GM12875 (cell line): ENCODE measurements at regions not wholly inside any gene's neighbourhood (a gene's known extent, or its start where the extent isn't known, plus 50 kb on each side); places are given as distances from the start of the nearest gene placed in this dataset.

Experiments
- H3K4me3 ChIP-seq: one replicate; pipeline ENCODE4 v1.5.1; 2011; ENCODE audit warnings: low read depth, low read length, control low read depth
- TF ChIP-seq, protein P1 (sequence below): IDR thresholded peaks from 2 replicates; pipeline ENCODE4 v1.5.1; 2011; ENCODE audit warnings: low read depth, mild to moderate bottlenecking, control low read depth, inconsistent platforms, low read length, moderate library complexity, borderline replicate concordance; ENCODE audit not compliant: insufficient read depth

DNA sequence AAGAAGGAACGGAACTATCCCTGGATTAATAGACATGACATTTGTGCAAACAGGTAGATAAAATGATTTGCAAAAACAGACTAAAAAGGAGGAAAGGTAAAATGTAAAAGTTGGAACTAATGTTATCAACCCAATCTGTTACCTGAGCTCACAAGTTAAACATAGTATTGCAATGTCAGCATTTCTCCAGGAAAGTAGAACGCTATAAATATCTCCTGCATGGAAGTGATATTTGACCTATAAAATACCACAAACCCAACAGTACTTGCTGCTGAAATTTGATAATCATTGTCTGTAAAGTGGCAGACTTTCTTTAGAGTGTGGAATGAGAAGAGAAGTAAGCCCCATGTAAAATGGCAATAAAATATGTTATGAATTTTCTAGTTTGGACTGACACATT is 1435.7 kb downstream of the LRFN5 start:
- no peak overlapping the region for H3K4me3 ChIP-seq
- TF ChIP-seq, protein P1, sequence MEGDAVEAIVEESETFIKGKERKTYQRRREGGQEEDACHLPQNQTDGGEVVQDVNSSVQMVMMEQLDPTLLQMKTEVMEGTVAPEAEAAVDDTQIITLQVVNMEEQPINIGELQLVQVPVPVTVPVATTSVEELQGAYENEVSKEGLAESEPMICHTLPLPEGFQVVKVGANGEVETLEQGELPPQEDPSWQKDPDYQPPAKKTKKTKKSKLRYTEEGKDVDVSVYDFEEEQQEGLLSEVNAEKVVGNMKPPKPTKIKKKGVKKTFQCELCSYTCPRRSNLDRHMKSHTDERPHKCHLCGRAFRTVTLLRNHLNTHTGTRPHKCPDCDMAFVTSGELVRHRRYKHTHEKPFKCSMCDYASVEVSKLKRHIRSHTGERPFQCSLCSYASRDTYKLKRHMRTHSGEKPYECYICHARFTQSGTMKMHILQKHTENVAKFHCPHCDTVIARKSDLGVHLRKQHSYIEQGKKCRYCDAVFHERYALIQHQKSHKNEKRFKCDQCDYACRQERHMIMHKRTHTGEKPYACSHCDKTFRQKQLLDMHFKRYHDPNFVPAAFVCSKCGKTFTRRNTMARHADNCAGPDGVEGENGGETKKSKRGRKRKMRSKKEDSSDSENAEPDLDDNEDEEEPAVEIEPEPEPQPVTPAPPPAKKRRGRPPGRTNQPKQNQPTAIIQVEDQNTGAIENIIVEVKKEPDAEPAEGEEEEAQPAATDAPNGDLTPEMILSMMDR = no peak

DNA sequence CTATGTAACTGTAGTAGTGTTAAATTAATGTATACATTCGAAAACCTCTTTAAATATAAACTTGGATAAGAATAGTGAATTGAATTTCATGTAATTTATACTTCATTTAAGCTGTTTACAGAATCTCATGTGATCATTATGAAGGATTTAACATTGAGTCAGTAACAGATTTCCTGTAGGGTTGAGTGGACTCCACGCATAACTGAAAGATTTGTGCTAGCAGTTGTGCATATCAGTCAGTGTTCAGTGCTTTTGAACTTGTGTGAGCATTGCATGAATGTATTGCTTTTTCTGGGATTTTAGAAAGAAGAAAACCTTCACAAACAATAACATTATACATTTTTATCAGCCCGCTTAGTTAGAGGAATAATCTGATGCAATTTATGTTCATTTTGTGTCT is 1435.3 kb downstream of the LRFN5 start:
- TF ChIP-seq, protein P1 = no peak
- no peak overlapping the region for H3K4me3 ChIP-seq

- TF ChIP-seq, protein P1 = no peak
- no peak overlapping the region for H3K4me3 ChIP-seq
Measured at GRCh38 chr14:43041207-43041606, 1434.5 kb downstream of the LRFN5 start.

DNA sequence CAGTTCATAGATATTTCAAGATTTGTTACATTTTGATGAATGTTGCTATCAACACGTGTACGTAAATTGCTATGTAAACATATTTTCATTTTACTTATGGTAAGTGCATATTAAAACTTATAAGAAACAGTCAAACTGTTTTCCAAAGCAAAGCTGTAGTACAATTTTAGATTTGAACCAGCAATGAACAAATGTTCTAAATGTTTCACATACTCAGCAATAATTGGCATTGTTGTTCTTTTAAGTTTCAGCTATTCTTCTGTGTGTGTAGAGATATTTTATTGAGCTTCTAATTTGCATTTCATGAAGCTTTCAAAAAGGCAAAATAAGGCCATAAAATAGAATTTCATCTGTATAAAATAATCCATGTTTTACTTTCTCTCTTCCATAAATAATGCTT is 1433.2 kb downstream of the LRFN5 start:
- H3K4me3 ChIP-seq = no peak overlapping the region
- TF ChIP-seq, protein P1 = no peak

DNA sequence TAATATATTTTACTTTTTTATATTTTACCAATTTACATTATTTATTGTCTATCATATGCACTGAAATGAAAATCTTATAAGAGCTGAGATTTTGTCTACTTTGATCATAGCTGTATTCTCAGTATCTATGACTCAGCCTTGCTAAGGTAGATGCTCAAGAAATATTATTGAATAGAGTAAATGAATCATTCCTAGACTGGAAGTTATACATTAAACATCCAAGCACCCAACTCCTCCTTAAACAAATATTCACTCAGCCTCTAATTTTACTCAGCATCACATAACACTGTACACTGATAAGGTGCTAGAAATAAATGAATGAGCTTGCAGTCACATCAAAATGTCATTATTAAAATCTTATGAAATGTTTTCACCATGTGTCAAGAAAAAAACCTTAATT is 1424.9 kb downstream of the LRFN5 start:
- TF ChIP-seq, protein P1 = no peak
- H3K4me3 ChIP-seq = no peak overlapping the region

DNA sequence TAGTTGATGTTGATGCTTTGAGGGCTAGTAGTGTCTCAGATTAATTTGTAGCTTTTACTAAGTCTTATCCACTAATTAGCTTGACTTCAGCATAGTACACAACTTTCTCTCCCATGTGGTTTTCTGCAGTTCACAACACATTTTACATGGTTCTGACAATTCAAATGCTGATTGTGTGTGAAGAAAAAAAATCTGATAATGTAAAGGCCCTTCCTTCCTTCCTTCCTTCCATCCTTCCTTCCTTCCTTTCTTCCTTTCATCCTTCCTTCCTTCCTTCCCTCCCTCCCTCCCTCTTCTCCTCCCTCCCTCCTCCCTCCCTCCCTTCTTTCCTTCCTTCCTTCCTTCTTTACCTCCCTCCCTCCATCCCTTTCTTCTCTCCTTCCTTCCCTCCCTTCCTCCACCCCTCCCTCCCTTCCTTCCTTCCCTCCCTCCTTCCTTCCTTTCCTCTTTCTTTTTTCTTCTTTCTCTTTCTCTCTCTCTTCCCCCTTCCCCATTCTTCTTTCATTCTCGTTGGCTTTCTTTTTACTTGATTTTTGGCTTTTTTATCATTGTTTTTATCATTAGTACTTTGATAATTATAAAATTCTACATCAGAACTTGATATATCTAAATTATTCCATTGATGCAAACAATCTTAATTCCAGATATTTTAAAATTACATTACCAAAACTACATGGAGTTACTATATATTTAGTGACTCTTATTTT is 1415.6 kb downstream of the LRFN5 start:
- no peak overlapping the region for H3K4me3 ChIP-seq
- TF ChIP-seq, protein P1 = no peak

DNA sequence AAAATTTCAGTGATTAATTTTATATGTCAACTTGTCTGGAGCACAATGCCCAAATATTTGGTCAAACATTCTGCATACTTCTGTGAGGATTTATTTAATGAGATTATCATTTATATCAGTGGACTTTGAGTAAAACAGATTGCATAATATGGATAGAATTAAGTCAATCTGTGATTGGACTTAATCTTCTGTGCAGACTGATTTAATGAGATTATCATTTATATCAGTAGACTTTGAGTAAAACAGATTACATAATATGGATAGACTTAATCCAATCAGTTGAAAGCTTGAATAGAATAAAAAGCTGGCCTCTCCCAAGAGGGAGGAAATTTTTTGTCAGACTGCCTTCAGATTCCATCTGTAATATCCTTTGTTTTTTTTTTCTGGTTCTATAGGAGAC is 1413.2 kb downstream of the LRFN5 start:
- H3K4me3 ChIP-seq = no peak overlapping the region
- TF ChIP-seq, protein P1 = no peak
